ENCODE measurements at regions not wholly inside any gene's neighbourhood (a gene's known extent, or its start where the extent isn't known, plus 50 kb on each side); places are given as distances from the start of the nearest gene placed in this dataset.

DNA sequence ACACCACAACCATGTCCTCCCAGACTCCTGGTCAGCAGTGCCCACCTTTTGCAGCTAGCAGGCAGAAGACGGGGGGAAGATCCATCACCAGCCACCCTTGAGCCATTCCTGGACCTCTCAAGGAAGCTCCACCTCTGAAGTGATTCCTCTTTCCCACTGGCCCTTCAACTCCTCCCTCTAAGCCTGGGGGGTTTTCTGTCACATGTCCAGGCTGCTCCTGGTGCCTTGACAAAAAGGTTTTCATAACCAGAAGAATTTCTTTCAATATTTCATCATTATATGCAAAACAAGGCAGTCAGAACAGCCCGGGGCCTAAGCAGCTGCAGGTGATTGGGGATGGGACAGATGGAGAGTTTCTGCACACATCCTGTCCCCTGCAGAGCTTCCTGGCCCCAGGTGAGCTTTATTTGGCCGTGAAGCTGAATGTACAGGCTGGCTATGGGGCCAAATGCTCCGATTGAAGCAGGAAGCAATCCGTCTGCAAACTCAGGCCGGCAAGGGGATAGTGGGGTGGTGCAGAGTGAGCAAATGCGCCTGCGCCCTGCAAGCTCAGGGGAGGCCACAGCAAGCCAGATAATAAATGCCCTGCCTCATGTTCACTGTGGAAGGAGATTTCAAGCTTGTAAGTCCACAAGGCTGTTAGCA, 173.5 kb downstream of the C5orf15 start:
- DNase-seq = no peak

DNA sequence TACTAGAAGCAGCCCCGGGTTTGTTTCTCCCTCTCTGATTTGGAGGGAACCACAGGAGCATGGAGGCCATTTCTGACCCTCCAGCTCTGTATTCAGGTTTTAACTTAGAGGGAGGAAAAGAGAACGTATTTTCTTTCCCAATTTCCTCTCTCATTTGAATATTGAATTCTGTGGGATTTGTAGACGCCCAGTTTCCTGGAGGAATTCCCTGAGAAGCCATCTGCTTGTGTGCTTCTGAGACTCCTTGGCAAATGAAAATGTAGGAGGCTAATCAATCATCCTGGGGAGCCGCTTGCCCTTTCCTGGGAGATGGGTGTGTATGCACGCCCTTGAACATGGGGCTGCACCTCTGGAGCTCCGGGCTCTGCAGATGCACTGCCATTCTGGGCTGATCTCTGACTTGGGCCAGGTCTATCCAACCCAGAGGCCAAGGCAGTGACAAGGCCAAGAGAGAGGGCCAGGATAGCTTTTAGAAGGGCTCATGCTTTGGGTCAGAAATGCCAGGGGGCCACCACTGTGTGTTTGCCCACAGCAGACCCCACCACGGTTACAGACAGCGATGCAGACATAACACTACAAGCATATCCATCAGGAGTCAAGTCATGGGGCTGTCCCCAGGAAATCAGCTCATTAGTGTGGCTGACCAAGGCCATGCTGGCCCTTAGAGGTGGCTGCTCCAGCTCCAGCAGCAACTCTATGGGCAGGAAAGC, 174.5 kb downstream of the C5orf15 start:
- no peak for DNase-seq

DNA sequence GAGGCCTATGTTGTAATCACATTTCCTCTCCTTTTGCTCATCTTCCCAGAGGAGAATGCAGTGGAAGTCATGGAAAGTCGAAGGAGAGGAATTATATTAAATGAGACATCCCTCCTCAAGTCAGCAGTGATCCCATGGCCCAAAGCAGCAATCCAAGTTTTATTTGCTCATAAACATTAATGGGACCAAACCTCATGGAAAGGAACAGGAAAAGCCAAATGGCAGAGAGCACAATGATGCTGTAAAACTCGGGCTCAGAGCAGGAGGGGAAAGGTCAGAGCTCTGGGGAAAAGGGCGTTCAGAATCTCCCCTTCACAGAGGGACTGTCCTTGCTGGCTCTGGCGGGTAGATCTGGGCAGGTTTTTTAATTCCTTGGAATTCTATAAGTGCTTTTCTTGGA, 175.8 kb downstream of the C5orf15 start:
- DNase-seq = no peak

- no peak for DNase-seq
These were observed 176.4 kb downstream of the C5orf15 start for GRCh38 chr5:133792024-133792423.

- DNase-seq = no peak
These were observed 177.5 kb downstream of the C5orf15 start for GRCh38 chr5:133790898-133791297.

DNA sequence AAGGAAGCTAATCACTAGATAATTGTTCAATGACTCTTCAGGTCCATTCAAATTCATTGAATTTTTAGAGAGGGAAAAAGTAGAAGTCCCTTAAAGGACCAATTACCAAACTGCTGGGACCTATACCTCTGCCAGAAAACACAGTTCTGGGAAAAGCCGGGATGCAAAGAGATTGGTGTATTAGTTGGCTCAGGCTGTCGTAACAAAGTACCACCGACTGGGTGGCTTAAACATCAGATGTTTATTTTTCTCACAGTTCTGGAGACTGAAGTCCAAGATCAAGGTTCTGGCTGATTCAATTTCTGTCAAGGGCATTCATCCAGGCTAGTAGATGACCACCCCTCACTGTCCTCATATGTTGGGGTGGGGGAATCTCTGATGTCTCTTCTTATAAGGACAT, 177.1 kb upstream of the FSTL4 start:
- no peak for DNase-seq

GRCh38 chr5:133788121-133788520, 175.8 kb upstream of the FSTL4 start:
- no peak for DNase-seq

DNA sequence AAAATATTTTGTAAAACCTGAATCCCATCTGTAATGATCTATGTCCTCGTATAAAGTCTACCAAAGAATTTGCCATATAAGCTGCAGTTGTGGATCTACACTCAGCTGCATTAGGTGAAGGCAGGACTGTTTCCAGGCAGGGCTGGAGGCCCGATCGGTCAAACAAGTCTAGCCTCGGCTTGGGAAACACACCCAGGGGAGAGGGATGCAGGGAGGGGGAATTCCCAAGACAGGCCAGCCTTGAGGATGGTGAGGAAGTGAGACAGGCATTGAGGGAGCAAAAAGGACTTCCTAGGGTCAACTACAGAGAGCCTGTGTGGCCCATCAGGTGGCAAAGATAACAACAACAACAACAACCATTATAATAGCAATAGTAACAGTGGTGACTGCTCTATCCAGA, 174.1 kb upstream of the FSTL4 start:
- DNase-seq = no peak

DNA sequence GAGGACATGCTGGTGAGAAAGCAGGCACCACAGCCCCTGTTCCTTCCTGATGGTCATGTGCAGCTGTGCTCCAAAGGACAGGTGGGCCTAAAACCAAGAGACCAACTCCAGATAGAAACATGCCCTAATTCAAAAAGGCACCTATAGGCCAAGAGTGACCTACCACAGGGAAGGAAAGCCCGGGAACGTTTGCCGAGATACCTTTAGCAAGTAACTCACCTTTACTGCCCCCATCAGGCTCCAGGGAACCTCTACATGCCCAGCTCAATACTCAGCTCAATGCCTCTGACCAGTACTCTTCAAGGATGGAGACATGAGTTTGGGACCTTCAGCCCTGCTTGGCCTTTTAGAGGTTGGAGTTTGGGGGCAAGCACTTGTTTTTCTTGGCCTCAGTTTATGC, 172.8 kb upstream of the FSTL4 start:
- DNase-seq = no peak

DNA sequence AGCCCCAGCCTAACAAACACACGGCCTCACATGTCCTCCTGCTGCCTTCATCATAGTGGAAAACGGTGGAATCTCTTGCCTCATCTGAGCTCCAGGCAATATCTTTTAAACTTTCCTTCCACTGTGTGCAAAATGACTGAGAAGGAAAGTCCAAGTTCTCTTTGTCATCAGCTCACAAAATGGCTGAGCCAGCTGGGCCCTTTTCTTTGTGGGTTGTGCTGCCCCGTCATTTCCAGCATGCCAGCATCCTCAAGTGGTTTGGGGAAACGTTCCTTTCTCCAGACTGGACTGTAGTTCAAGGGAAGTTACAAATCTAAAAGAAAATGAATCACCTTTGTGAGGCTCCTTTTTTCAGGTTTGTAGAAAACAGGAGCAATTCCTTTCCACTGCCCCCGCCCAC, 171.1 kb upstream of the FSTL4 start:
- DNase-seq = no peak

DNA sequence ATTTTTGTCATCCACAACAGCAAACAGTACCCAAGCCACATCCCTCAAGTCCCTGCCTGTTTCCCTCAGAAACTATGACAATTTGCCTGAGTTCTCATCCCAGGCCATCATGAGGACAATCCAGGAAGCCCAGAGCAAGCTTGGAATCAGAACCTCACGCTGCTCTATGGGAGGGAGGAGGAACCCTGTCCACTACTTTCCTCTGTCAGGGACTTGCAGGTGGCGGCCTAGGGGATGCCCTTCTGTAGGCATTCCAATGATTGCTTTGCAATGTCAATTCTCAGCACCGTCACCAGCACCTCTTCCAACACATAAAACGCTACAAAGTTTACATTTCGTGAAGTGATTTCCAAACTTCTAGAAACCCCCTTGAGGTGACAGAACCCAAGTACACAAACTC, 170.4 kb upstream of the FSTL4 start:
- no peak for DNase-seq

DNA sequence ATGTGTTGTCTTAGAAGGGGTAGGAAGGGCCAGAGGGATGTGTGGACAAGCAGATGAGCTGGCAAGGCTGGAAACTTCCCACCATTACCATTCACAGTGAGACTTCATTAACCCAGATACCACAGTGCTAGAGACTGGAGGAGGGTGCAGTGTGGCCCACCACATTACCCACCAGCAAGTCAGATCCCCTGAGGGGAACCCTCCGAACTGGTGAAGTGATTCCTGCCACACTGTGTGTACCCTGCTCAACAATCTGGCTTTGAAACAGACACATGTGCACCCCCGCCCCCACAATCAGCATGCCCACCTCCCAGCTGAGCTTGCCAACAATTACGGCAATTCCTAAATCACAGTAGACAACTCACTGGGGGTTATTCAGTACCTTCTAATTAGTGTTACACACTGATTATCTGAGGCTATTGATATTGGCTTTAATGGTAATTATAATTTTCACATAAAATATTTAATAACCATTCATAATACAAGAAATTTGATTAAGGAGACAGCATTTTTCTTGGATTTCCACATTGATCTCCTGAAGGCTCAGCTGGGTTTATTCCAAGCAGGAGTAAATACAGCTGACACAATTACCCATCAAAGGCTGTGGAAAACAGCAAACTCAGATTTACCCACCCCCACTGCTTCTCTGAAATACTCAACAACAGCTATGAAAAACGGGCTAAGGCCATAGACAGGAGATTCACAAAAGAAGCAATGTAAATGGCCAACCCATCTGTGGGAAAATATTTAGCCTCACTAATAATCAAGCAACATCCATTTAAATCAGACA, 169.3 kb upstream of the FSTL4 start:
- no peak for DNase-seq

- DNase-seq = no peak
These were observed 168.4 kb upstream of the FSTL4 start for GRCh38 chr5:133780619-133781280.

- no peak for DNase-seq
These were observed 167.6 kb upstream of the FSTL4 start for GRCh38 chr5:133779828-133780475.

GRCh38 chr5:133778636-133779035, 166.3 kb upstream of the FSTL4 start:
- no peak for DNase-seq

DNA sequence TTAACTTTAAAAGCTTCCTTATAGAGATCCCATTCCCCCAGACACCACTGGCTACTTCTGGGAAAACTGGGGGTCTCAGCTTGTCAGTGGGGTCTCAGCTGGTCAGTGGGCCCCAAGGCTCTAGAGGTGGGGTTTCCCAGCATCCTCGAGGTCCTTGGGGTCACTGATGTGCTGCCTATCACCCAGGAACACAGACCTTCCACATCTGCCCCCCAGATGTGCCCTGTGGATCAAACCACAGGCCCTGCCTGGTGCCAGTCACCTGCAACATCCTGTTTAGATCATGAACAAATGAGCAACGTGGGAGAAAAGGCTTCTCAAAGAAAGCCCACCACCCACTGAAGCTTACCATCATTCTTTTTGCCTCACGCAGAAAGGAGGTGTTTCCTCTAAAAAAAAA, 165.6 kb upstream of the FSTL4 start:
- no peak for DNase-seq

- DNase-seq = no peak
These were observed 163.4 kb upstream of the FSTL4 start for GRCh38 chr5:133775584-133776304.

DNA sequence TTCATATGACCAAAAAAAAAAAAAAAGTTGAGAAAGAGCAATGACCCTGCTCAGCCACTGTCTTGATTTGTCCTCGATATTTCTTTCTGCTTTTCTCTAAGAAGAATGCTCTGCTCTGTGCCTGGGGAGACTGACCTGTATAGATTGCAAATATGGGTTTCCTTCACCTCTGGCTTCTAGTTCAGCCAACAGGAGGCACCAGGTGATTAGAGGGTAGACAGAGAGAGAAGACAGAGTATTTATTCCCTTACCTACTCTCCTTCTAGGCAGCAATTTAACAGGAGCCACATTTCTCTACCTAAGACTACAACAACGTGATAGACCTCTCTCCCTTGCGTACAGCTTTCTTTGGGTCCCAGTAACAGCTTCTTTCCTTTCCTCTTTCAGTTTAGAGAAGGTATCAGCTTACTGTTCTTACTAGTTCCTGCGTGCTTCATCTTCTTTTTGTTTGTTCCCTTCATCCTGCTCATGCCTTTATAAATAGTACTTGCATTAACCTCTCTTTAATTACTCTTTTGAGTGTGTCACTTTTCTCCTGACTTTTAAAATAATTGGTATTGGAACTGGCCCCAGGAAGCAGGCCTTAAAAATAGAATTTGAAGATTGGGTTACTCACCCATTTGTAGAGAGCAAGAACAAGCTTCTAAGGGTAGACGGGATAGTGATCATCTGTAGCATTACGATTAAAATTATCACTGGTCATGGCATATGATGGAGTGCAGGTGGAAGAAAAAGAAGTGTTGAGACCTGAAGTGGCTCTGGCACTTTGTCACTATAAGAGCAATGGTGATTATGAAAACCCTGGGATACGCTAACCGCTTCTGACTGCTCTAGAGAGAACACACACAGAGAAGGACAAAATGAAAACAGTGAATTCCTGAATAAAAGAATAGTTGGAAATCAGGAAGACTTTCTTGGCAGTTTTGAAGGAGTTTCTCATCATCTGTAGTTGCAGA, 161.2 kb upstream of the FSTL4 start:
- DNase-seq = no peak

GRCh38 chr5:133769842-133770241, 157.5 kb upstream of the FSTL4 start:
- no peak for DNase-seq

DNA sequence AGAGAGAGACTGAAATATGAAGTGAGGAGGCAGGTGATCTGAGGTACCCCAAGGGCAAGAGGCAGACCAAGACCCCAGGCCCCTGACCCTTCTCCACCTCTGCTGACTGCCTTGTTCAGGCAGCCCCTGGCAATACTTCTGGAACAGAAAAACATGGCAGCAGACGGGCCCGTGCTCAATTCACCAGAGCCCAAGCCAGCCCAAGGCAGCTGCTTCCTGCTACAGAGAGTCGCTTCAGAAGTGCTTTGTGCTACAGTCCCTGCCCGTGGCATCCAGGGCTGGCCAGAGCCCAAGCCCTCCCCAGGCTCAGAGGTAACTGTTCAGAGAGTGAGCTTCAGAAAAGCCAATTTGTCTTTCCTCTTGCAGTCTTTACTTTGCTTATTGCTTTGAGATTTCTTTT, 151.4 kb upstream of the FSTL4 start:
- DNase-seq = no peak

GRCh38 chr5:133761632-133762031, 149.3 kb upstream of the FSTL4 start:
- DNase-seq = no peak
